ENCODE measurements at regions not wholly inside any gene's neighbourhood (a gene's known extent, or its start where the extent isn't known, plus 50 kb on each side); places are given as distances from the start of the nearest gene placed in this dataset.

DNA sequence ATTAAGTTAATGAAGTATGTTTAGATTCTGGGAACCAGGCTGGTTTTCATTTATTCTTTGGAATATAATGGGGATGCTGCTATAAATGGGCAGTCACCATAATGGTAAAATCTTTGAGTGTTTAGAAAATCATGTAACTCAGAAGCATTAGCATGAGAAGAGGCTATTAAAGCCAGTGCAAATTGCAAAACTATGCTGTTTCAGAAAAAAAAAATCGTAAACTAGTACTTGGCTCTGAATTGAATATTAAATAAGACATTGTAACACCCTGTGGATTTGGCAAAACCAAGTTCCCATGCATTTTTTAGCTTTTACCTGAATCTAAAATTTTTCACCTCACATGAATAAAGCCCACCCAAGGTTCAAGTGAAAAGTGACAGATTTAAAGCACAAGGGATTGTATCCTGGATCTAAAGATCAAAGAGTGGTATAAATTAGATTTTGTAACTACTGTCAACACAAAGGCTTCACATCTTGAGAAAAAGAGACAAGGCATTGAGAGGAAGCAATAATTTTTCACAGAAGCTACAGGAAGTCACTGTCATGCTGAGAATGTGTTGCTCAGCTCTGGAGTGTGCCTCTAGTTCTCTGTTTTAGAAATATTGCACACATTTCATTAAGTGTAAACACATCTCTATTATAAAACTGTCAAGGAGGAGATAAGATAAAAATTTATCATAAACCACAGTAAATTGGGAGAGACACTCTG, 142.2 kb downstream of the ABCA8 start:
- peaks cover 44% of the 10 kb centered on the region for H3K27me3 Mint-ChIP-seq
- no peak for ATAC-seq (replicated peaks; ENCODE audit: extremely low read depth, poor library complexity, severe bottlenecking)

DNA sequence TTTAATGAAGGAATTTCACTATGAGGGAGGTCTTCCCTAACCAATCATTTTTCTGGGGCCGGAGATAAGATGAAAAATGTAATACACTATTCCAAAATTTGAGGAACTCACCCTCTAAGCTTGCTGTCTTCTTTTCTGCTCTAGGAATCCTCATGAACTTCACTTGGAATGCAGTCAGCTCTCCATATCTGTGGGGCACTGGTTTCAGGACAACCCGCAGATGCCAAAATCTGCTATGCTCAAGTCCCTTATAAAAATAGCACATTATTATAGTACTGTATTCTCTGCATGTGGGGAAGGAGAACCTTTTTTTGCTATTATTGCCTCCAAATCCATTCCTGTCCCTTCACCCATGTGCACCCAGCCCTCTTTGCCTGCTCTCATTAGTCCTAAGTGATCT, 146.0 kb downstream of the ABCA8 start:
- H3K9me3 Mint-ChIP-seq, result no peaks in the 10 kb centered on the region
- H3K27ac Mint-ChIP-seq (ENCODE audit: low read depth), result no peak overlapping the region
- peaks cover 29% of the 10 kb centered on the region for H3K27me3 Mint-ChIP-seq
- no peak overlapping the region for H3K4me3 Mint-ChIP-seq
- ATAC-seq (replicated peaks; ENCODE audit: extremely low read depth, poor library complexity, severe bottlenecking), result no peak
- H3K4me1 Mint-ChIP-seq, result no peaks in the 10 kb centered on the region
- H3K36me3 Mint-ChIP-seq (ENCODE audit: insufficient read depth), result no peaks in the 10 kb centered on the region
- DNase-seq (ENCODE audit: low spot score in 2 of 2), result no peak

More for the DNA sequence above, 142.2 kb downstream of the ABCA8 start:
- H3K9me3 Mint-ChIP-seq, result no peaks in the 10 kb centered on the region
- H3K27ac Mint-ChIP-seq (ENCODE audit: low read depth), result no peak overlapping the region
- H3K36me3 Mint-ChIP-seq (ENCODE audit: insufficient read depth), result no peaks in the 10 kb centered on the region
- DNase-seq (ENCODE audit: low spot score in 2 of 2), result no peak
- H3K4me3 Mint-ChIP-seq, result no peak overlapping the region
- H3K4me1 Mint-ChIP-seq, result no peaks in the 10 kb centered on the region

DNA sequence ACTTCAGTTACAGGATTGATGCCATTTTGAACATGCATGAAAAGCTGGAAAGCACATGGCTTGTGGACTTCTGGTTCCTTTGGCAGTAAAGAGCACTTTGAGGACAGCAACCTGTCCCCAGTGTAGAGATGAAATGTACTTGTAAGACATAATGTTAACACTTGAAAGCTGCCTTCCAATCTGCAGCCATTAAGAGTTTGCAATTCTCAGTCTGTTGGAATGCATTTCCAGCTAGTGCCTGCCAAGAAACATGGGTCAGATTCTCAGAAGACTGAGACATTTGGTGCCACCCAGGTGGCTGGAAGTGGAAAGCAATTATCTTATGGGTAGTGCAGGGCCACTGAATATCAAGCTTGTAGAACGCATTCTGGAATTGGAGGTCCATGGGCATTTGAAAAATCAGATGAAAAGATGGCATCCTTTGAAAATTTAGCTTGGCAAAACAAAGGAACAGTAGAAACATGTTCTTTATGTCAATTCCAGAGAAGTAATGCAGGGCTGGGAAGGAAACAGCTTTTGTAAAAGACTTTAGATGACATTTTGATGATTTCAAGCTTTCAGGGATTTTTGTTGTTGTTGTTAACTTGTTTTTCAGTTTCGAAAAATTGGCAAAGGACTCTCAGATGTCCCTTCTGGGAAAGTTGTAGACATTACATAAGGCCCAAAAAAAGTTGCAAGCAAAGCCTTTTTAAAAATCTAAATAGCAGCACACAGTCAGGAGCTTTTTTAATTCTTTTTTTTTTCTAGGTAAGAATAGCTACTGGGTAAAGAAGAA, 147.0 kb downstream of the ABCA8 start:
- no peak for ATAC-seq (replicated peaks; ENCODE audit: extremely low read depth, poor library complexity, severe bottlenecking)
- Mint-ChIP-seq H3K4me1 (no peaks in the 10 kb centered on the region), H3K27me3 (peaks cover 29% of the 10 kb centered on the region), H3K27ac (ENCODE audit: low read depth) (no peak overlapping the region), H3K36me3 (ENCODE audit: insufficient read depth) (no peaks in the 10 kb centered on the region), H3K9me3 (no peaks in the 10 kb centered on the region), H3K4me3 (no peak overlapping the region)
- DNase-seq (ENCODE audit: low spot score in 2 of 2), result no peak

DNA sequence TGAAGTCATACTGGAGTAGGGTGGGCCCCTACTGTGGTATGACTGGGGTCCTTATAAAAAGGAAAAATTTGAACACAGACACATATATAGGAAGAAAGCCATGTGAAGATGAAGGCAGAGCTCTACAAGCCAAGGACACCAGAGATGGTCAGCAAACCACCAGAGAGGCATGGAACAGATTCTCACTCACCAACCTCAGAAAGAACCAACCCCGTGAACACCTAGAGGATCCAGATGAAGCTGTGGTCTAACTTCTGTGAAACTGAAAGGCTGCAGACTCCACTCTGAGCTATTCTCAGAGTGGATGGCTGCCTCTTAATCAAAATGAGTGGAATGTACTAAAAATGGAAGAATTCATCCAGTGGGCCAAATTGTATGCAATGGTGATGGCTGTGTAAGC, 149.6 kb downstream of the ABCA8 start:
- no peak for ATAC-seq (replicated peaks; ENCODE audit: extremely low read depth, poor library complexity, severe bottlenecking)
- H3K27ac Mint-ChIP-seq (ENCODE audit: low read depth), result no peak overlapping the region
- peaks cover 37% of the 10 kb centered on the region for H3K27me3 Mint-ChIP-seq
- H3K36me3 Mint-ChIP-seq (ENCODE audit: insufficient read depth), result no peaks in the 10 kb centered on the region
- no peaks in the 10 kb centered on the region for H3K4me1 Mint-ChIP-seq
- DNase-seq (ENCODE audit: low spot score in 2 of 2), result no peak
- H3K4me3 Mint-ChIP-seq, result no peak overlapping the region
- no peaks in the 10 kb centered on the region for H3K9me3 Mint-ChIP-seq

DNA sequence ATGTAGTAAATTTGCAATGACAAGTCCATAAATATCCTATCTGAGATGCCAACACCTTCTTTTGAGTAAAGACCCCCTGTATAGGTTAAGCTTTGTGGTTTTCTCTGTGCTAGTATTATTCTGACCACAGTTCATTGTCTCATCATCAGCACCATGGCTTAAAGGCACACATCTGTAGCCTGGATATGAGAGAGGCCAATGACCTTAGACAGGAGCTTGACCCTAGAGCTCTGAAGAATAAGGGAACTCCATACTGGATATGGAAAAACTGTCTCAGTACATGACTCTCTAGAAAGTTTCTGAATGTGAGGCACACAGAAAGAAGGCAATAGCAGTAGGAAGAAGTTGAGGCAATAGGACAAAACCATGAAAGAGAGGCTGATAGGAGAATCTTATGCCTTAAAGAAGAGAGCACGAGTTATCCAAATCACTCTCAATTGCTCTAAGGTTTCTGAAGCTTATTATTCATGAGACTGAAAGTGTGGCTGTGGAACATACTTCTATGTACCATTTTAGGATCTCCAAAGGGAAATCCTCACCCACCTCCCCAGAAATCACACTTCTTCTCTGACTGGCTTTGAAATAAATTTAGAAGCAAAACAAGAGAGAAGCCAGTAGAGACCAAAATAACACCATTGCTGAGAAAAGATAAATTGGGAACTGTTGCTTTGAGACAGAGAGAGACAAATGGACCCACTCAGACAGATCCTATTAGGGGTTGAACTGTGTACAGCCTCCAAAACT, 150.2 kb downstream of the ABCA8 start:
- Mint-ChIP-seq H3K4me1 (no peaks in the 10 kb centered on the region), H3K36me3 (ENCODE audit: insufficient read depth) (no peaks in the 10 kb centered on the region), H3K9me3 (no peaks in the 10 kb centered on the region), H3K27me3 (peaks cover 30% of the 10 kb centered on the region), H3K4me3 (no peak overlapping the region), H3K27ac (ENCODE audit: low read depth) (no peak overlapping the region)
- DNase-seq (ENCODE audit: low spot score in 2 of 2) (no peak), ATAC-seq (replicated peaks; ENCODE audit: extremely low read depth, poor library complexity, severe bottlenecking) (no peak)

DNA sequence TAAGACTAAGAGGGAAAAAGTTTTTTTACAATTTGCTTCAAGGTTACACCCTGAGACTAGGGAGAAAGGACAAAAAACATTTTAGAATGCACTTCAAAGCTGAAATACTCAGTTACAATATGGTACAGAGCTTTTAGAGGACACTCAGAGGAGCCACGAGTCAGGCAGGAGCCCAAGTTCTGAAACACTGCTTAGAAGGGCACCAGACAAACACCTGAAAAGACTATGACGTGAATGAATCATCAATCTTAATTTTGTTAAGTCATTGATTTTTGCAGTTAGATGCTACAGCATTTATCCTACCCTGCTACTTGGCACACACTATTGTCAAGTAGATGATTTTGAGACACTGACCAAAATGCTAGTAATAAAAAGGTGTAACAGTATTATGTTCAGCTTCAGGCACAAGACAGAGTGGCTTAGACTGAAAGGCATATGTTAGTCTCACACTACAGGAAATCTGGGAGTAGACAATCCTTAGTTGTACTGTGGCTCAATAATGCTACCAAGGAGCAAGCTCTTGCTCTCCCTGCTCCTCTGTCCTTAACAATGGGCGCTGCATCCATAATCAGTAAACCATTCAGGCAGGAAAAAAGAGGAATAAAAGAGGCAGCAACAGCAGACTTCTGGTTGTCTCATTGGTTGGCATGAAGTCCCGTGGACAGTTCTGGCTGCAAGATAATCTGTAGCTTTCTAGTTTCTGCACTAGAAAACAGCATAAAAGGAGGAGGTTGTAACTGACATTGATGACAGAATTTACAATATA, 151.8 kb downstream of the ABCA8 start:
- ATAC-seq (replicated peaks; ENCODE audit: extremely low read depth, poor library complexity, severe bottlenecking) (no peak), DNase-seq (ENCODE audit: low spot score in 2 of 2) (no peak)
- Mint-ChIP-seq H3K36me3 (ENCODE audit: insufficient read depth) (no peaks in the 10 kb centered on the region), H3K4me3 (no peak overlapping the region), H3K9me3 (no peaks in the 10 kb centered on the region), H3K4me1 (no peaks in the 10 kb centered on the region), H3K27me3 (peaks cover 20% of the 10 kb centered on the region), H3K27ac (ENCODE audit: low read depth) (no peak overlapping the region)

DNA sequence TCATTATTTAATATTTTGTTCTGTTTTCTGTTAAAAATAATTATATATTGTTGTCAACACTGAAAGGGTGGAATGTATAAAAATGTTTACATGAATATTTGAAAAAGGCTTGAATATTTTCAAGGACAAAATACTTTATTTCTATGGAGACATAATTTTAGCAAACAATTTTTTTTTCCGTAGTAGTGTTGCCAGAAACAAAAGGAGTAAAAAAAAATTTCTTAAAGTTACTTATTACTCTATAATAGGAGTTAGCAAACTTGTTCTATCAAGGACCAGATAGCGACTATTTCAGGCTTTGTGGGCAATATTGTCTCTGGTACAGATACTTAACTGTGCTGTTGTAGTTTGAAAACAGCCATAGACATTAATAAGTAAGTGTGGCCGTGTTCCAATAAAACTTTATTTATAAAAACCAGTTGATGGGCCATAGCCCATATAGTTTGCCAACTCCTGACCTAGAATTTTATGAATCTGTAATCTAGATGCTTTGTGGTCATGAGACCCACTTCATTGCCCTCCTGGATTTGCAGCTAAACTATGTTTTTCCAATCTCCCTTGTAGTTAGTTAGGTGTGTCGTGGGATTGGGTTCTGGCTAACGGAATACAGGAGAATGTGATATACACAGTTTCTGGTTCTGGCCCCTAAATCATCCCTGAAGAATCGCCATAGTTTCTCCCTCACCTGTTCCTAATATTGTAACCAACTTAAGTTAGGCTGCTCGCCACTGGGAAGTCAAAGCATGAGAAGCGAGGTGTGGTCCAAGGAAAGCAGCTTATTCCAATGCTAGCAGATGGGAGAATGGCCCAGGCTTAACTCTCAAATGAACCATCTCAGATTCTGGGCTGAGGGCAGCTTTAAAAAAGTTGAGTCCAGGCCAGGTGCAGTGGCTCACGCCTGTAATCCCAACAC, 153.6 kb downstream of the ABCA8 start:
- Mint-ChIP-seq H3K27ac (ENCODE audit: low read depth) (no peak overlapping the region), H3K4me1 (no peaks in the 10 kb centered on the region), H3K4me3 (no peak overlapping the region), H3K27me3 (peaks cover 35% of the 10 kb centered on the region), H3K9me3 (no peaks in the 10 kb centered on the region), H3K36me3 (ENCODE audit: insufficient read depth) (no peaks in the 10 kb centered on the region)
- ATAC-seq (replicated peaks; ENCODE audit: extremely low read depth, poor library complexity, severe bottlenecking), result no peak
- no peak for DNase-seq (ENCODE audit: low spot score in 2 of 2)

DNA sequence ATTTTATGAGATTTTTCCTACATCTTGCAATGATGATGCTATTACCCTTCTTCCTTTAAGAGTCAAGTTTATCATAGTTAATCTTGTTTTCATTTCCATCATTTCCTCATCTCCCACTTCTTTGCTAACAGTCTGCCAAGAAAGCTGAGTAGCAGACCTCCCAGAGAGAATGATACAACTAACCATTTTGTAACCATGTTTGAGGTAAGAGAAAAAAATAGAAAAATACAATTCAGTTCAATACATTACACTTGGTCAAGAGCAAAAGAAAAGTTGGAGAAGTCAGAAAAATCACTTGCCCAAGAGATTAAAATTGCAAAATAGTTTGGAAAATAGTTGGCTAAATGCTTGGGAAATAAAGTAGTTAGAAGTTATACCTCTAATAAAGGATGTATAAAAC, 154.4 kb downstream of the ABCA8 start:
- DNase-seq (ENCODE audit: low spot score in 2 of 2), result no peak
- Mint-ChIP-seq H3K27ac (ENCODE audit: low read depth) (no peak overlapping the region), H3K27me3 (peaks cover 41% of the 10 kb centered on the region), H3K4me1 (no peaks in the 10 kb centered on the region), H3K36me3 (ENCODE audit: insufficient read depth) (no peaks in the 10 kb centered on the region), H3K9me3 (no peaks in the 10 kb centered on the region), H3K4me3 (no peak overlapping the region)
- ATAC-seq (replicated peaks; ENCODE audit: extremely low read depth, poor library complexity, severe bottlenecking), result no peak

DNA sequence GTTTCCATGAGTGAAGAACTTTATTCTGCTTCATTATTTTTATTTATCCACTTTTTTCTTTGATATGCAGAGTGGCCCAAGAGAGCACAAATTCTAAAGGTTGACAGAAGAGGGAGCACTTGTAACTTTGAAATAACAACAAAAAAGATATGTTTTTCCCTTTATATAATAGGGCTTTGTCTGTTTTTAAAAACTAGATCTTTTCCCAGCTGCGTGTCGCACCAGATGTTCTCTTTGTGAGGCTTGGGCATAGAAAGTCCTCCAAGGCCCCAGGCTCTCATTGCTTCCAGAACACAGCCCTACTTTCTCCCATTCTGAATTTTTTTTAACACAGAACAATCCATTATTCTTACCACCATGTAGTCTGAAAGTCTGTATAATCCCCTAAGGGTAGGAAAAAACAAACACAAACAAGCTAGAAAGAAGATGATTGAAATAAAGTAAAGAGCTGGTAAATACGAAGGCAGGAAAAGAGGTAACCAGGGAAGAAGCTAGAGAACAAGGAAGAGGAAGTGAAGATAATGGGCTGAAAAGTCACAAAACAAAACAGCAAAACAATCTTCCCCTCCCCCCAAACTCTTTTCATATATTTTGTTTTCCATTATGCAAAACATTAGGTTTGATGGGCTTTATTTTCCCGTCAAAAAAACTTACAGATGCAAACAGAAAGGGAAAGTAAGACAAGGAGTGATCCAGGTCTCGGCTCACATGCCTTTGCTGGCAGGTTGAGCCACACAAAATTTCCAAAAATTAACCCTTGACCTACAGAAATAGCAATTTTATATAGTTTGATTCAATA, 160.4 kb downstream of the ABCA8 start:
- Mint-ChIP-seq H3K27me3 (peaks cover 54% of the 10 kb centered on the region), H3K4me1 (peaks cover 10% of the 10 kb centered on the region), H3K27ac (ENCODE audit: low read depth) (no peak overlapping the region), H3K9me3 (no peaks in the 10 kb centered on the region), H3K4me3 (no peak overlapping the region), H3K36me3 (ENCODE audit: insufficient read depth) (no peaks in the 10 kb centered on the region)
- no peak for ATAC-seq (replicated peaks; ENCODE audit: extremely low read depth, poor library complexity, severe bottlenecking)
- no peak for DNase-seq (ENCODE audit: low spot score in 2 of 2)

DNA sequence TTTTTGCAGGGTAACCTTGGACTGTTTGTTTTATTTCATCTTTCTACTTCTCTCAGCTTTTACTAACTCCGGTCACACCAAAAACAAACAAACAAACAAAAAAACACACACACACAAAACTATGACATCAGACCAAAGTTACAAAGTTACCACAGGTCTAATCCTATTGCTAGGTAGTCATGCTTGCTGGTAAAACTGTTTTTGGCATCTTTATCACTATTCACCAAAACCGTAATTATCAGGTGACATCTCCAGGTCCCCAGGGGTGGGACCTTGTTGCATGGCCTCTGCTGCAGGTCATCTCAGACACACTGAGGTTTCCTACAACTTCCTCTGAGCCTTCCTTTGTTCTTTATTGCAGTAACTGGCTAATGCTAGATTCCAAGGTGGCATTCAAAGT, 162.3 kb downstream of the ABCA8 start:
- peaks cover 71% of the 10 kb centered on the region for H3K27me3 Mint-ChIP-seq
- ATAC-seq (replicated peaks; ENCODE audit: extremely low read depth, poor library complexity, severe bottlenecking), result no peak
- no peak for DNase-seq (ENCODE audit: low spot score in 2 of 2)
- no peaks in the 10 kb centered on the region for H3K9me3 Mint-ChIP-seq
- no peak overlapping the region for H3K4me3 Mint-ChIP-seq
- no peaks in the 10 kb centered on the region for H3K36me3 Mint-ChIP-seq (ENCODE audit: insufficient read depth)
- H3K4me1 Mint-ChIP-seq, result peaks cover 10% of the 10 kb centered on the region
- H3K27ac Mint-ChIP-seq (ENCODE audit: low read depth), result no peak overlapping the region

DNA sequence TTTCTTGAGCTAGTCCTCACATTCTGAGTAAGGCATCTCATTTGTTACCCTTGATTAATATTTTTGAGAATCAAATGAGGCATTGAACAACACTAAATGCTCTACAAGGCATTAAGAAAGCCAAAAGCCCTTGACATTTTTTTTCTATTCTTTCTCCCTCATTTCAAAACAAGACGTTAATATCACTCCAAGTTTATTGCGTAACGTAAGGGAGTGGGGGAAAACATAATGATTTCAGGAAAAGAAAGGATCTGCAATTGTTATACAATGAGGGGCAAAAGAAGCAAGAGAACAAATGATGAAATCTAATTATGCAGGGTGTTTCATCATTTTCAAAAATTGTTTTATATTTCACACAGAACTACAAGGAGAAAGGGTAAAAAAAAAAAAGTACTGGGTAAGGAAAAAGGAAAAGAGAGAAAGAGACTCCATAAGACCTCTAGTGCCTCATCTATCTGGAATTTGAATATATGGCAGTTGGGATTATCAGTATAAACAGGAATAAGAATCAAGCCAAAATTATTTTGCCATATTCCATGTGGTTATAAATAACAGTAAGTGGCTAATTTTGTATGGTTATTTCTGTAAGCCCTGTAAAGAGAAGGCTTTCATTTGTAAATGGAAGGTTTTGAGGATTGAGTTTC, 163.0 kb downstream of the ABCA8 start:
- no peak overlapping the region for H3K27ac Mint-ChIP-seq (ENCODE audit: low read depth)
- peaks cover 10% of the 10 kb centered on the region for H3K4me1 Mint-ChIP-seq
- peaks cover 68% of the 10 kb centered on the region for H3K27me3 Mint-ChIP-seq
- H3K36me3 Mint-ChIP-seq (ENCODE audit: insufficient read depth), result no peaks in the 10 kb centered on the region
- DNase-seq (ENCODE audit: low spot score in 2 of 2) (no peak), ATAC-seq (replicated peaks; ENCODE audit: extremely low read depth, poor library complexity, severe bottlenecking) (no peak)
- no peak overlapping the region for H3K4me3 Mint-ChIP-seq
- H3K9me3 Mint-ChIP-seq, result no peaks in the 10 kb centered on the region
